GF-D8 (cell line): ENCODE measurements at regions not wholly inside any gene's neighbourhood (a gene's known extent, or its start where the extent isn't known, plus 50 kb on each side); places are given as distances from the start of the nearest gene placed in this dataset.
"Not testable (repeated sequence)": the region's sequence is repeated elsewhere in the genome, so short reads cannot be mapped to it uniquely, and the experiment has no call there.

Experiments used
- DNase-seq: peaks from one replicate; lab custom pipeline; 2025; lab: John Stamatoyannopoulos, UW

GRCh38 chr13:44307255-44307654, 66.4 kb upstream of the SERP2 start:
- no peak for DNase-seq

GRCh38 chr13:44307844-44308243, 65.8 kb upstream of the SERP2 start:
- no peak for DNase-seq

GRCh38 chr13:44308352-44308751, 65.3 kb upstream of the SERP2 start:
- DNase-seq: no peak

GRCh38 chr13:44309794-44310757, 63.5 kb upstream of the SERP2 start:
- no peak for DNase-seq

GRCh38 chr13:44311011-44311780, 62.4 kb upstream of the SERP2 start:
- no peak for DNase-seq

GRCh38 chr13:44312131-44312530, 61.5 kb upstream of the SERP2 start:
- DNase-seq: no peak

- DNase-seq: no peak
These were observed 60.6 kb upstream of the SERP2 start for GRCh38 chr13:44312834-44313551.

GRCh38 chr13:44313674-44314073, 60.0 kb upstream of the SERP2 start:
- no peak for DNase-seq

- DNase-seq: not testable (repeated sequence)
These were observed 59.5 kb upstream of the SERP2 start for GRCh38 chr13:44314160-44314559.

GRCh38 chr13:44317752-44318151, 55.9 kb upstream of the SERP2 start:
- DNase-seq: no peak

GRCh38 chr13:44318161-44318560, 55.5 kb upstream of the SERP2 start:
- no peak for DNase-seq

GRCh38 chr13:44320611-44321010, 53.0 kb upstream of the SERP2 start:
- DNase-seq: no peak

- no peak for DNase-seq
These were observed 51.7 kb upstream of the SERP2 start for GRCh38 chr13:44321961-44322360.

GRCh38 chr13:44322928-44323327, 50.7 kb upstream of the SERP2 start:
- no peak for DNase-seq

- DNase-seq: no peak
These were observed 49.9 kb upstream of the SERP2 start for GRCh38 chr13:44323754-44324153.
